ENCODE measurements at regions not wholly inside any gene's neighbourhood (a gene's known extent, or its start where the extent isn't known, plus 50 kb on each side); places are given as distances from the start of the nearest gene placed in this dataset.

DNA sequence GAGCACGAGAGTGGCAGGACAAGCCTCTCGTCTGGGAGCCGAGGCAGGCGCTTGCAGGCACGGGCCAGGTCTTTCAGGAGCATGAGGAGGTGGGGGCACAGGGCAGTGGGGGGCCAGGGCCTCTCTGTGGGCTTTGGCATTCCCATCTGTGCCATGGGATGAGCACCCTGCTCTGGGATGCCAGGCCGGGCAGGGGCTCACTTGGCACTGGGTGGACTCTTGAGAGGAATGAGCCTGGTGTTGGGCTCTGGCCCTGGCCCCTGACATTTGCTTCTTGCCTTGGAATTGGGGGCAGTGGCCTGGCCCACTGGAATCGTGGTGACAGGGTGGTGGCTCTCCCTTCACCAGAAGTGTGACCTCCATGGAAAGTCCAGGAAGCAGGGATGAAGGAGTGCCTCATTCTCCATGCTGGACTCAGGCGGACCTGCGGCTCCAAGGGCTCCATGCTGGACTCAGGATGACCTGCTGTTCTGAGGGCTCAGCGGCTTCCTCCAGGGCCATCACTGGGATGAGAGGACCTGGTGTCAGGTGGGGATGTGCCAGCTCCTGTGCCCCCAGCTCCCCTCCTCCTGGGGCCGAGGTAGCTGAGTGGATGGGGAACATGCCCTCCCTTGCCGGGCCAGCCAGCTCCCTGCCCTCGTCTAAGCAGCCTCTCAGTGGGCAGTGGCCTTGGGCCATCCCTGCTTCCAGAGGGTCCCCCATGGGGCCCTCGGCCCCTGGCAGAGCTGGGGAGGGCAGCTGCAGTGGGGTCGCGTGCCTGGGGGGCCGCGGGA, 220.3 kb downstream of the KIF26A start:
- intact Hi-C loops (cut with DNase I), result no loop called here
- H3K4me1 ChIP-seq, result no peaks in the 10 kb centered on the region
- DNase-seq, result no peak

GRCh38 chr14:104359301-104359968, 220.1 kb upstream of the C14orf180 start:
- DNase-seq, result no peak
- Histone ChIP-seq H3K36me3 (no peaks in the 10 kb centered on the region), H3K4me1 (no peaks in the 10 kb centered on the region), H3K9me3 (no peaks in the 10 kb centered on the region), H3K27ac (no peak overlapping the region), H3K9ac (ENCODE audit: low read depth in 2 of 2, low read length in 2 of 2) (no peak overlapping the region), H3K27me3 (no peaks in the 10 kb centered on the region), H3K4me3 (no peak overlapping the region)
- no peak for TF ChIP-seq CTCF (IDR thresholded peaks at IDR 0.05)
- intact Hi-C loops (cut with DNase I), result no loop called here

More for the DNA sequence above, 220.3 kb downstream of the KIF26A start:
- H3K9ac ChIP-seq (ENCODE audit: low read depth in 2 of 2, low read length in 2 of 2), result no peak overlapping the region
- no peaks in the 10 kb centered on the region for H3K36me3 ChIP-seq
- TF ChIP-seq CTCF (IDR thresholded peaks at IDR 0.05), result no peak
- no peak overlapping the region for H3K4me3 ChIP-seq
- no peak overlapping the region for H3K27ac ChIP-seq
- no peaks in the 10 kb centered on the region for H3K27me3 ChIP-seq
- no peaks in the 10 kb centered on the region for H3K9me3 ChIP-seq

DNA sequence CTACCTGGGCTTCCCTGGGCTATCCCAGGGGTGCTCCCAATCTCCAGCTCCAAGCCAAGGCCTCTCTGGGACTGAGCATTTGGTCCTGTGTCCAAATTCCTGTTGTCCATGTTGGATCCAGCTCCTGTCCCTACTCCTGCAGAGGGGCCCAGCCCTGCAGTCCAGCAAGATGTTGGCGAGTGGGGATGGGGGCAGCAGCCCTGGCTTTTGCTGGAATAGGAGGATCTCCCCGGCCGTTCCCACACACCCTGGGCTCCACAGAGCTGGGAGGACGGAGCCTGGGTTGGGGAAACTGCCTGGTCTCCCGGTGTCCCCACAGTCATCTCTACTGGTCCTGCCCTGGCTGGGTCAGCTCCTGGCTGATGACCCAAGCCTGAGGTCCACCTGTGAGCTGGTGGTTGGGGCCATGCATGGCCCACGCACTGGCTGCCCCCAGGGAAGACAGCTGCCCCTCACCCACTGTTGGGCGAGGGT, 219.6 kb upstream of the C14orf180 start:
- Histone ChIP-seq H3K4me3 (no peak overlapping the region), H3K9me3 (no peaks in the 10 kb centered on the region), H3K4me1 (no peaks in the 10 kb centered on the region), H3K27me3 (no peaks in the 10 kb centered on the region), H3K9ac (ENCODE audit: low read depth in 2 of 2, low read length in 2 of 2) (no peak overlapping the region), H3K27ac (no peak overlapping the region), H3K36me3 (no peaks in the 10 kb centered on the region)
- intact Hi-C loops (cut with DNase I), result no loop called here
- DNase-seq, result no peak
- TF ChIP-seq CTCF (IDR thresholded peaks at IDR 0.05), result no peak

DNA sequence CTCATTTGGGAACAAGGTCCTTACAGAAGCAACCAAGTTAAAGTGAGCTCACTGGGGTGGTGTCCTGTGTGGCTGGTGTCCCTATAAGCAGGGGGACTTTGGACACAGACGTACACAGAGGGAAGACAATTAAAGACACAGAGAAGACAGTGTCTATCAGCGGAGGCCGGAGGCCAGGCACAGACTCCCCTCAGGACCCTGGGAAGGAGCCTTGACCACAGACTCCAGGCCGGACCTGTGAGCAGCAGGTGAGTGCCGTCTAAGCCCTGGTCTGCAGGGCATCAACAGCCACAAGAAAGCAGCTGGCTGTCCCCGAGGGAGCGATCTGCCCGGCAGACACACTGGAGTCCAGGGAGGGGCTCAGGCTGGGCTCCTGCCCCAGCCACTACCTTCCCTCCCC, 219.1 kb upstream of the C14orf180 start:
- Histone ChIP-seq H3K9me3 (no peaks in the 10 kb centered on the region), H3K4me3 (no peak overlapping the region), H3K9ac (ENCODE audit: low read depth in 2 of 2, low read length in 2 of 2) (no peak overlapping the region), H3K27me3 (no peaks in the 10 kb centered on the region), H3K36me3 (no peaks in the 10 kb centered on the region), H3K27ac (no peak overlapping the region), H3K4me1 (no peaks in the 10 kb centered on the region)
- intact Hi-C loops (cut with DNase I), result no loop called here
- DNase-seq, result no peak
- TF ChIP-seq CTCF (IDR thresholded peaks at IDR 0.05), result no peak

DNA sequence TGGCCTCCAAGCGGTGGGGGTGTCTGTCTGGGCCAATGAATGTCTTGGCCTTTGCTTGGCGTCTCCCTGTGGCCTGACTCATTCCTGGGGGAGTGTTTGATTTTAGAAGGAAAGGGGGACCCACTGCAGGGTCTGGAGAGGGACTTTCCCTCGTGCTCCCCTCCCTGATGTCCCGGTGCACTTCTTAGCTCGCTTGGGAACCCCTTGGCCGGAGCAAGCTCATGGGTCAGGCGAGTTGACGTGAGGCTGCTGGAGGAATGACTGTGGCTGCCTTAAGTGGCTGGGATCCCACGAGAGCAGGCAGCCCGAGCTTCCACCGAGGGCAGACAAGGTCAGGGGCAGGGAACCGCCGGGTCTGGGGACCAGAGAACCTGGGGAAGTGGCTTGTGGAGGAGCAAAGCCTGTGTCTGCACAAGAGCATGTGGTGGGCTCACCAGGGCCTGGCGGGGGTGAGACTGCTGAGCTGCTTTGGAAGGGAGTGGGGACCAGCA, 218.4 kb upstream of the C14orf180 start:
- TF ChIP-seq CTCF (IDR thresholded peaks at IDR 0.05), result no peak
- intact Hi-C loops (cut with DNase I), result no loop called here
- H3K36me3 ChIP-seq, result no peaks in the 10 kb centered on the region
- H3K27me3 ChIP-seq, result no peaks in the 10 kb centered on the region
- H3K9me3 ChIP-seq, result no peaks in the 10 kb centered on the region
- no peak overlapping the region for H3K4me3 ChIP-seq
- H3K4me1 ChIP-seq, result no peaks in the 10 kb centered on the region
- H3K27ac ChIP-seq, result no peak overlapping the region
- H3K9ac ChIP-seq (ENCODE audit: low read depth in 2 of 2, low read length in 2 of 2), result no peak overlapping the region
- DNase-seq, result no peak
